Left colon (tissue), 2 donors: ENCODE measurements at regions not wholly inside any gene's neighbourhood (a gene's known extent, or its start where the extent isn't known, plus 50 kb on each side); places are given as distances from the start of the nearest gene placed in this dataset.

Experiments
- ATAC-seq: fragments of 200-7000 bp; cut with Tn5 transposase; one replicate; pipeline ENCODE4 v1.9.1; 2020; ENCODE audit warnings: mild to moderate bottlenecking, moderate library complexity
- DNase-seq, 2 donors: peaks; one replicate each; pipeline ENCODE4 v3.0.0-alpha.2; 2020
- intact Hi-C, 2 donors: fragments of 100-400 bp; cut with DNase I in 1 of 2; cut with micrococcal nuclease in 1 of 2; formaldehyde crosslinking; loops; one replicate each; pipeline versions ENCODE4 v1.11.2 to v1.14.0; 2022; cut with DNase I, micrococcal nuclease
- donor health status: DM: no; HTN: no; CAD: no.
- donor health status: DM: yes; HTN: yes; CAD: no.

- no peak for DNase-seq
- intact Hi-C loops, result no loop called here
- ATAC-seq, result no peak
These were observed 163.6 kb upstream of the BMP4 start for GRCh38 chr14:54120260-54120659.

GRCh38 chr14:54121466-54122027 lies 164.9 kb upstream of the BMP4 start:
- no peak for DNase-seq
- intact Hi-C loops, result no loop called here
- no peak for ATAC-seq

- intact Hi-C loops, result no loop called here
- no peak for DNase-seq
These were observed 167.2 kb upstream of the BMP4 start for GRCh38 chr14:54123841-54124240.

GRCh38 chr14:54125109-54125508 lies 168.5 kb upstream of the BMP4 start:
- ATAC-seq (peak; percentile 55), DNase-seq (no peak)
- intact Hi-C loops, result no loop called here

More at GRCh38 chr14:54123841-54124240, 167.2 kb upstream of the BMP4 start:
- ATAC-seq, result no peak

GRCh38 chr14:54126947-54127346 lies 170.3 kb upstream of the BMP4 start:
- intact Hi-C loops, result no loop called here
- no peak for DNase-seq
- ATAC-seq, result no peak

GRCh38 chr14:54127526-54127925 lies 170.9 kb upstream of the BMP4 start:
- intact Hi-C loops, result no loop called here
- no peak for DNase-seq
- peak; percentile 62 for ATAC-seq

- no peak for ATAC-seq
- intact Hi-C loops, result no loop called here
- DNase-seq, result no peak
These were observed 173.4 kb upstream of the BMP4 start for GRCh38 chr14:54129850-54130640.

GRCh38 chr14:54132496-54132895 lies 175.9 kb upstream of the BMP4 start:
- ATAC-seq, result no peak
- intact Hi-C loops, result no loop called here

GRCh38 chr14:54133896-54134295 lies 177.3 kb upstream of the BMP4 start:
- intact Hi-C loops, result no loop called here
- DNase-seq (no peak), ATAC-seq (peak; percentile 83)

More at GRCh38 chr14:54132496-54132895, 175.9 kb upstream of the BMP4 start:
- DNase-seq, result no peak

- ATAC-seq (no peak), DNase-seq (no peak)
- intact Hi-C loops, result no loop called here
These were observed 179.2 kb upstream of the BMP4 start for GRCh38 chr14:54135804-54136280.

GRCh38 chr14:54136894-54137613 lies 180.4 kb upstream of the BMP4 start:
- ATAC-seq, result no peak
- no peak for DNase-seq
- intact Hi-C loops, result no loop called here

- ATAC-seq (no peak), DNase-seq (no peak)
- intact Hi-C loops, result no loop called here
These were observed 181.0 kb upstream of the BMP4 start for GRCh38 chr14:54137614-54137961.

GRCh38 chr14:54138024-54138353 lies 181.4 kb upstream of the BMP4 start:
- no peak for DNase-seq
- ATAC-seq, result no peak
- intact Hi-C loops, result no loop called here

GRCh38 chr14:54138354-54139038 lies 181.9 kb upstream of the BMP4 start:
- DNase-seq (no peak), ATAC-seq (no peak)
- intact Hi-C loops, result no loop called here

GRCh38 chr14:54140551-54140950 lies 183.9 kb upstream of the BMP4 start:
- DNase-seq (no peak), ATAC-seq (no peak)
- intact Hi-C loops, result no loop called here

GRCh38 chr14:54146601-54147000 lies 190.0 kb upstream of the BMP4 start:
- DNase-seq, result no peak
- intact Hi-C loops, result no loop called here
- no peak for ATAC-seq

- intact Hi-C loops, result no loop called here
- no peak for DNase-seq
- ATAC-seq, result no peak
These were observed 190.7 kb upstream of the BMP4 start for GRCh38 chr14:54147282-54147681.

- intact Hi-C loops, result no loop called here
- DNase-seq (no peak), ATAC-seq (no peak)
These were observed 191.1 kb upstream of the BMP4 start for GRCh38 chr14:54147758-54148157.

GRCh38 chr14:54148251-54148650 lies 191.6 kb upstream of the BMP4 start:
- ATAC-seq, result no peak
- DNase-seq, result no peak
- intact Hi-C loops, result no loop called here

- intact Hi-C loops, result no loop called here
- DNase-seq (no peak), ATAC-seq (no peak)
These were observed 195.7 kb upstream of the BMP4 start for GRCh38 chr14:54152351-54152750.
